ENCODE measurements at regions not wholly inside any gene's neighbourhood (a gene's known extent, or its start where the extent isn't known, plus 50 kb on each side); places are given as distances from the start of the nearest gene placed in this dataset.

- Histone ChIP-seq H4K5ac (ENCODE audit: insufficient read length, low read depth, low read length) (no peak overlapping the region), H2BK20ac (ENCODE audit: low read length) (no peak overlapping the region), H3K9me3 (ENCODE audit: insufficient read depth in 2 of 2, low read depth in 1 of 2, low read length in 1 of 2) (no peaks in the 10 kb centered on the region), H3K36me3 (ENCODE audit: control insufficient read depth in 2 of 4, insufficient read depth in 4 of 4, low read length in 3 of 4) (no peaks in the 10 kb centered on the region), H3K9ac (replicated peaks in 1 of 4; ENCODE audit: extremely low read depth in 1 of 4, low read depth in 3 of 4, low read length in 3 of 4) (no peak overlapping the region), H3K27me3 (replicated peaks in 1 of 4; ENCODE audit: control insufficient read depth in 3 of 4, extremely low read depth in 1 of 4, insufficient read depth in 3 of 4, low read length in 3 of 4) (no peaks in the 10 kb centered on the region), H4K20me1 (replicated peaks in 1 of 2; ENCODE audit: control insufficient read depth in 1 of 2, insufficient read depth in 2 of 2, low read length in 2 of 2) (peaks cover 0 to 2% of the 10 kb centered on the region in 2 experiments), H3K27ac (ENCODE audit: low read depth, low read length) (no peak overlapping the region), H3K14ac (ENCODE audit: insufficient read length) (no peak overlapping the region), H3K4me3 (ENCODE audit: extremely low read depth in 1 of 4, insufficient read depth in 2 of 4, low read depth in 3 of 4, low read length in 4 of 4) (no peak overlapping the region), H3K18ac (ENCODE audit: extremely low read depth, low read length) (no peak overlapping the region), H3K4me1 (replicated peaks in 1 of 4; ENCODE audit: control insufficient read depth in 3 of 4, insufficient read depth in 4 of 4, low read length in 3 of 4) (no peaks in the 10 kb centered on the region), H3K23ac (ENCODE audit: insufficient read length) (no peak overlapping the region), H2AFZ (ENCODE audit: low read length) (no peak overlapping the region), H3K4ac (replicated peaks; ENCODE audit: insufficient read length, low read depth, low read length) (no peak overlapping the region), H2BK12ac (ENCODE audit: low read depth, low read length) (no peak overlapping the region), H3K79me2 (ENCODE audit: control insufficient read depth in 1 of 2, insufficient read depth in 2 of 2, low read length in 2 of 2) (peaks cover 0 to 30% of the 10 kb centered on the region in 2 experiments; a peak in 2 of 4 replicates), H3K79me1 (ENCODE audit: low read depth, low read length) (no peaks in the 10 kb centered on the region), H3K56ac (replicated peaks; ENCODE audit: insufficient read length, low read depth, low read length) (no peak overlapping the region), H2BK15ac (ENCODE audit: low read length) (no peak overlapping the region), H3K4me2 (ENCODE audit: insufficient read depth in 1 of 2, low read depth in 2 of 2, low read length in 2 of 2) (no peak overlapping the region), H2AK5ac (ENCODE audit: low read depth, low read length) (no peak overlapping the region), H4K91ac (replicated peaks; ENCODE audit: insufficient read length, low read length) (no peak overlapping the region), H2BK120ac (replicated peaks; ENCODE audit: low read depth, low read length) (no peak overlapping the region), H3K23me2 (ENCODE audit: low read depth, low read length) (no peaks in the 10 kb centered on the region), H2BK5ac (ENCODE audit: low read depth, low read length) (no peak overlapping the region), H4K8ac (ENCODE audit: extremely low read depth, insufficient read depth, low read length) (no peak overlapping the region)
- ChIA-PET POLR2A (ENCODE audit: partially characterized antibody) (interaction anchor here (0.6 kb wide), 1 partner anchor 141 kb away, joined by 4 read pairs; no protein-coding TSS in a partner anchor), CTCF (ENCODE audit: partially characterized antibody) (interaction anchor here (0.9 to 1.2 kb wide), 2 partner anchors 10 to 14 kb away, joined by 3 to 4 read pairs; no protein-coding TSS in a partner anchor)
- 92% methylated on average over 3 of the region's 3 CpGs; no CpG with 5 or more reads in 1 of the 2 experiments for WGBS, 2 experiments (ENCODE audit: extremely low coverage in 1 of 2, insufficient coverage in 1 of 2, insufficient read length in 1 of 2, insufficient replicate concordance in 2 of 2, low coverage in 1 of 2, low lambda C conversion rate in 2 of 2, missing lambda C conversion rate in 1 of 2)
- FAIRE-seq (no peak), DNase-seq (ENCODE audit: low read depth in 1 of 2, low spot score in 2 of 2) (no peak)
- no peak for TF ChIP-seq KDM1A (IDR thresholded peaks at IDR 0.05; ENCODE audit: borderline replicate concordance, low read length)
These were observed 132.3 kb upstream of the NHSL1 start for GRCh38 chr6:138631566-138631965.
